ENCODE measurements at regions not wholly inside any gene's neighbourhood (a gene's known extent, or its start where the extent isn't known, plus 50 kb on each side); places are given as distances from the start of the nearest gene placed in this dataset.

- TF ChIP-seq CTCF (IDR thresholded peaks at IDR 0.05): no peak
- TF ChIP-seq EZH2 (IDR thresholded peaks at IDR 0.05; ENCODE audit: borderline replicate concordance, insufficient read depth, low read depth, low read length, poor library complexity, severe bottlenecking): no peak
Observed at GRCh38 chr5:68353605-68354004, 138.0 kb downstream of the PIK3R1 start.
